Stimulated activated naive CD8-positive, alpha-beta T cell treated with anti-CD3 and anti-CD28 coated beads, Interleukin-15, Interleukin-2, amounts not matched to agents 100 U/mL and 50 U/mL, for 24 hours (primary cell): ENCODE measurements at regions not wholly inside any gene's neighbourhood (a gene's known extent, or its start where the extent isn't known, plus 50 kb on each side); places are given as distances from the start of the nearest gene placed in this dataset.
"Not testable (repeated sequence)": the region's sequence is repeated elsewhere in the genome, so short reads cannot be mapped to it uniquely, and the experiment has no call there.

Source experiments
- ATAC-seq: fragments of 150-1000 bp; cut with Tn5 transposase; one replicate; pipeline ENCODE4 v1.10.0; 2021
- DNase-seq: peaks from one replicate; pipeline ENCODE4 v3.0.0; 2021

GRCh38 chr4:154982187-154983047 is 201.3 kb downstream of the RBM46 start:
- peak; percentile 42 for DNase-seq
- ATAC-seq: no peak

GRCh38 chr4:154983714-154984113 is 202.6 kb downstream of the RBM46 start:
- no peak for ATAC-seq
- no peak for DNase-seq

DNA sequence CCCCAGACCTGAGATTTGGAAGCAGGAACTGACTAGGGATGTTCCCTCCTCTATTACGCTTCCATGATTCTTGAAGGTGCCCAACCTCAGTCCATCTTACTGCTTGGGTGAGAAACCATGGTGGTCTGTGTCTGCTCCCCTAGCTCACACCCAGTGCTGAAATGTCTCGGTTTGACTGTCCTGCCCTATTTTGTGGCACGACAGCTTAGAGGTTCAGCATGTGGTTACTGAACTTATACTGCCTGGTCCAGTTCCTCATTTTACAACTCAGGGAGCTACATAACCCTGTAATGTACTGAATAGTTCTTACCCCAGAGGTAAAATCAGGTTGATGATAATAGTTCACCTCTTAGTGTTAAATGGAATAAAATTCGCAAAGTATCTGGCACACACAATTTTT is 203.1 kb downstream of the RBM46 start:
- DNase-seq (no peak), ATAC-seq (no peak)

GRCh38 chr4:154984616-154985015 is 203.5 kb downstream of the RBM46 start:
- ATAC-seq (no peak), DNase-seq (no peak)

DNA sequence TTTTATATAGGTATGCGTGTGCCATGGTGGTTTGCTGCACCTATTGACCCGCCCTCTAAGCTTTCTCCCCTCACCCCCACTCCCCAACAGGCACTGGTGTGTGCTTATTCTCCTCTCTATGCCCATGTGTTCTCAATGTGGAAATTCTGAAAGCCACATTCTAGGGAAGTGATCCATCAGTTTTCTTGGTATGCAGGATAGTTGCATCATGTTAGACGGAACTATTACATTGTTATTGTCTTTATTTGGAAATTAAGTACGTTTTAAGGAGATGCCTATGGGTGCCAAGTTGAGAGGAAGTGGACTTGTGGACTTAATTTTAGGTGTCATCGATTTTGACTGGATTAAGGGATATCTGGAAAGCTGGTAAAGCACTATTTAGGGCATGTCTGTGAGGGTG is 204.6 kb downstream of the RBM46 start:
- DNase-seq (no peak), ATAC-seq (no peak)

DNA sequence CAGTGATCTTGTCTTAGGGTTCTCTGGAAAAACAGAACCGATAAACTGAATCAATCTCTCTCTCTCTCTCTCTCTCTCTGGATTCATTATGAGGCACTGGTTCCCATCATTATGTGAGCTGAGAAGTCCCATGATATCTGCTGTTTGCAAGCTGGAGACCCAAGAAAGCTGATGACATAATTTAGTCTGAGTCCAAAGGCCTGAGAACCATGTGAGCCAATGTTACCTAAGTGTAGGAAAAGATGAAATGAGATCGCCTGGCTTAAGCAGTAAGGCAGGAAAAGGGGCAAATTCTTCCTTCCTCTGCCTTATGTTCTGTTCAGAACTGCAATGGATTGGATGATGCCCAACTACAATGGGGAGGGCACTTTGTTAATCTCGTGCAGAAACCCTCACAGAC is 207.4 kb downstream of the RBM46 start:
- ATAC-seq (no peak), DNase-seq (no peak)

DNA sequence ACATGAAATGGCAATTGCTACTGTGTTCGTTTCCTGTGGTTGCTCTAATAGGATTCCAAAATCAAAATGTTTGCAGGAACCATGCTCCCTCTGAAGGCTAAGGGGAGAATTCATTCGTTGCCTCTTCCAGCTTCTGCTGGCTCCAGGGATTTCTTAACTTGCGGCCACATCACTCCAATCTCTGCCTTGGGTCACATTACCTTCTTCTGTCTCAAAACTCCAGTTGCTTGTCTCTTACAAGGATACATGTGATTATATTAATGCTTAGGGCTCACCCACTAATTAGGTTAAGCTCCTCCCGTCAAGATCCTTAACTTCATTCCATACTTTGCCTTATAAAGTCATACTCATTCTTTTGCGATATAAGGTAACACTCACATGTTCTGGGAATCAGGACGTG is 208.4 kb downstream of the RBM46 start:
- no peak for DNase-seq
- ATAC-seq: no peak

DNA sequence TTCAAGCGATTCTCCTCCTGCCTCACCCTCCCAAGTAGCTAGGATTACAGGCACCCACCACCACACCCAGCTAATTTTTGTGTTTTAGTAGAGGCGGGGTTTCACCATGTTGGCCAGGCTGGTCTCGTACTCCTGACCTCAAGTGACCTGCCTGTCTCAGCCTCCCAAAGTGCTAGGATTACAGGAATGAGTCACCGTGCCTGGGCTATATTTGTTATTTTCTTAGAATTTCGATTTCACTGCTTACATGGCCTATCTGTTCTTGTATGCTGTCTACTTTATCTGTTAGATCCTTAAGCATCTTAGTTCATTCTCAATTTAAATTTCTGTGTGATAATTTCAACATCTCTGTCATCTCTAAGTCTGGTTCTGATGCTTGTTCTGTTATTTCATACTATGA is 210.6 kb upstream of the NPY2R start:
- ATAC-seq: not testable (repeated sequence)

GRCh38 chr4:154998284-154998683 is 210.2 kb upstream of the NPY2R start:
- ATAC-seq (no peak), DNase-seq (no peak)

More for the DNA sequence above, 210.6 kb upstream of the NPY2R start:
- DNase-seq: not testable (repeated sequence)

- DNase-seq: no peak
- no peak for ATAC-seq
Measured at GRCh38 chr4:154998773-154999172, 209.7 kb upstream of the NPY2R start.

GRCh38 chr4:154999950-155000578 is 208.4 kb upstream of the NPY2R start:
- DNase-seq (no peak), ATAC-seq (no peak)

DNA sequence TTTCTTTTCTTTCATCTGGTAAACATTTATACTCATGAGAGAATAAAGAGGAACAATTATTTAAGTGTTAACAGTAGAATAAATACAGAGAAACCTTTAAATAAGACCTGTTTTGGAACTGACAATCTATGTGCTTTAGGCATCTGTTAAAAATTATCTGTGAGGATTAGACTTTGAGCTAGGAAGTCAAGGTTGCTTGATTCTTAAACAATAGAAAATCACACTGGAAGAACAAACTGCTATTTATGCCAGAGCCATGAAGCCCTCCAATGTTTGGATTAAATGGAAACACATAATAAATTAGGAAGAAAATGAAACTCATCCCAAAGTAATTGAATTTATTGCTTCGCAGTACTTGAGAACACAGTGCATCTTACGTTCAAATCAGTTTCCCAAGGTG is 207.2 kb upstream of the NPY2R start:
- DNase-seq (no peak), ATAC-seq (no peak)

GRCh38 chr4:155005395-155006090 is 202.9 kb upstream of the NPY2R start:
- DNase-seq (no peak), ATAC-seq (no peak)

DNA sequence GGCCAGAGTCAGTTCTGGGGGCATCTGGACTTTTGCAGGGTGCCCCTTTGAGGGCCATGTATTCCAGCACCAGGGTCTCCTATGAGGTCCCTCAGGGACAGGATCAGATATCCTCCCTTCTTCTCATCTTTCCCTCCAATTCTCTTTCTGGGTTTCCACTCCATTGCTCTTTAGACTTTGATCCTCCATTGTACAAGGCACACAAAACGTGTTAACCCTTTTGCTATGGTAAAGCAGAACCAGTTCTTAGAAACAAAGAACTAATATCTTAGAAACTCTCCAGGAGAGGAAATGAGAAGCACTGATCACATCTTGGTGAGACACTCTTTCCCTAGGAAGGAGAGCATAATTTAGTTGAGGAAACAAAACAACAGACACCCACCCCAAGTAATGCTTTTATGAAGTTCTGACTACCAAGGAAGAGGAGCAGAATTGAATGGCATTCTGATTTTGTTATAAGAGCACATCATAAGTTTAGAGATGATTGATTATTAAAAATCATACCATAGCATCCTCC is 200.7 kb upstream of the NPY2R start:
- no peak for DNase-seq
- ATAC-seq: no peak

DNA sequence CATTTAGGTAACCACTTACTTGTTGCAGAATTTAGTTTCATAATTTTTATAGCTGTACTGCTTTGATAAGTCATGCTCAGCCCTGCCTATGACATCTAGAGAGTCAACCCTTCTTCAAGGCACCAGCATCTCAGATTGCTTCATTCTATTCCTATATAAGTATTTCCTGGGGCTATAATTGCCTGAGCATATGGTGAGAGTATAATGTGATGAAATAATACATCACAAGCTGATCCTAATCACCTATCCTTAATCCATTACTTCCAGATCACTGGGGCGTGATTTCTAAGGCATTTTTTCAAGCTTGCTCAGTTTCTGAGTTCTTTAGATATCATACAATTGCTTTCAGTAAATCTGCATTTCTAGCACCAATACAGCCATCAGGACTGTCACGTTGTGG is 200.0 kb upstream of the NPY2R start:
- DNase-seq: no peak
- no peak for ATAC-seq

GRCh38 chr4:155009288-155009687 is 199.1 kb upstream of the NPY2R start:
- ATAC-seq (no peak), DNase-seq (no peak)

DNA sequence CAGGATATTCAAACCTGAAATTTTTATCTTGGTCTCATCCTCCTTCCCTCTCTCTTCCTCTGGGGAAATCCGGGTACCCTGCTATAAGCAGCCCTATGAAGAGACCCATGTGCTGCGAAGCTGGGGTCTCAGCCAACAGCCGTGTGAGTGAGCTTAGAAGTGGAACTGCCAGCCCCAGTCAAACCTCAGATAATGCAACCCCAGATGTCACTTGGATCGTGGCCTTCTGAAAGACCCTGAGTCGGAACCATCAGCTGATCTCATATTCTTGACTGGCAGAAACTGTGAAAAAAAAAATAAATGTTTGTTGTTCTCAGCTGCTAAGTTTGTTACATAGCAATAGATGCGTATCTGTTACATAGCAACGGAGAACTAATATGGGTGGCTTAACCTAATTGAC is 198.1 kb upstream of the NPY2R start:
- ATAC-seq: no peak
- DNase-seq: no peak

GRCh38 chr4:155011163-155011780 is 197.2 kb upstream of the NPY2R start:
- ATAC-seq (no peak), DNase-seq (no peak)

- ATAC-seq: no peak
- no peak for DNase-seq
Measured at GRCh38 chr4:155012469-155012868, 196.0 kb upstream of the NPY2R start.

DNA sequence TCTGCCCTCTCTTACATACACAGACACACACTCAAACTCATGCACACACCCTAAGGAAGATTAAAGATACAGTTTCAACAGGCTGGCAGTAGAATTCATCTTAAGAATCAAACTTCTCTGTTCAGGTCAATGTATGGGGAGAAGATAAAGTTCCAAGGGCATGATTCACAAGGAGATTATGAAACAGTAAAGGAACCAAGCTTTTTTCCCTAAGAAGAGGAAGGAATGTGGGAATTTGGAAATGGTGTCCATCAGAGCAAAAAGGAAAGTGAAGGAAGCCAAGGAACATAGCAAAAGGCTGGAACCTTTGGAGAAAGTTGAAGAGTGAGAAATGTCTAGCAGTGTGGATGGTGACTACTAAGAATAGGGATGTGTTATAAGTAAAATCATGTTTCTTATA is 191.0 kb upstream of the NPY2R start:
- DNase-seq (no peak), ATAC-seq (no peak)

DNA sequence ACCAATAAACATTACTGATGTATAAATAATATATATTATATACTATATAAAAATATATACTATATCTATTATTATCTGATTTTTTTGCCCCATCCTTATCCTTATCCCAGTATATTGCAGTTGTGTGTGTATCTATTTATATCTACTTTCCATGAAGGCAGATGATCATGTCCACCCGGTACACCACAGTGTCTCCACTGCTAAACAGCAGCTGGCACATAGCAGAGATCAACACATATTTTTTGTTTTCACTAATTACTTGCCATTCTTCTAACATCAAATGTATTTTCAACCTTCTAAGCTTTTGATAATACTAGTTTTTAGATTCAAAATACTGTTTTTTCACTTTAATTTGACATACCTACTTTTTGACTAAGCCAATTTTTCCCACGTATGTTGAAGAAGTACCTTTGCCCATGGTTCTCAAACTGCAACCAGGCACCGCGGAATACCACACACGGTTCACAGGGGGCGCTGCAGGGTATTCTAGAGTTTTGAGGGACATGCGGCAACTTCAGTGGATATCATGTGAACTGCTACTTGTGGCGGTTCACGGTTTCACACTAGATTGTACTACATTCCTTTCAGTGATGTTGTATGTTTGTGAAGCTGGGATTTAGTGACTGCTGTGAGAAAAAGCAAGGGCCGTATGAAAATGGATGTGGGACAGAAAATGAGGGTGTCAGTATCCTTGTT is 182.5 kb upstream of the NPY2R start:
- ATAC-seq (no peak), DNase-seq (peak; percentile 25)

DNA sequence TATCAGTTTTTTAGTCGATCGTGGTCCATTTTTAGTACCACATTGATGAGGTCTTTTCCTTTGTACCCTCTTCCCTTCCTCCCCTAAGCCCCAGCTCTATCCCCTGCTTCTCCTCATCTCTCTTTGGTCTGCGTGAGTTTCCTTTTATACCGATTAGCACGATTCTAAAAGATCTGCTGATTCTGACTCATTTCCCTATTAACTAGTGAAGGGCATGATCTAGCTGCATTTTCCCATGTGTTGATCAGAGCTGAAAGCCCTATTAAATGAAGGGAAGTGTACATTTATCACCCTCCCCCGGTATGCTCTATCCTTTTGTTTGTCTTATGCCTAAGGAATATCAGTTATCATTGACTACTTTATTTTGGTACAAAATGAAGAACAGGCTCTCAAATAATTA is 181.7 kb upstream of the NPY2R start:
- ATAC-seq (no peak), DNase-seq (no peak)
